ENCODE measurements at regions not wholly inside any gene's neighbourhood (a gene's known extent, or its start where the extent isn't known, plus 50 kb on each side); places are given as distances from the start of the nearest gene placed in this dataset.

DNA sequence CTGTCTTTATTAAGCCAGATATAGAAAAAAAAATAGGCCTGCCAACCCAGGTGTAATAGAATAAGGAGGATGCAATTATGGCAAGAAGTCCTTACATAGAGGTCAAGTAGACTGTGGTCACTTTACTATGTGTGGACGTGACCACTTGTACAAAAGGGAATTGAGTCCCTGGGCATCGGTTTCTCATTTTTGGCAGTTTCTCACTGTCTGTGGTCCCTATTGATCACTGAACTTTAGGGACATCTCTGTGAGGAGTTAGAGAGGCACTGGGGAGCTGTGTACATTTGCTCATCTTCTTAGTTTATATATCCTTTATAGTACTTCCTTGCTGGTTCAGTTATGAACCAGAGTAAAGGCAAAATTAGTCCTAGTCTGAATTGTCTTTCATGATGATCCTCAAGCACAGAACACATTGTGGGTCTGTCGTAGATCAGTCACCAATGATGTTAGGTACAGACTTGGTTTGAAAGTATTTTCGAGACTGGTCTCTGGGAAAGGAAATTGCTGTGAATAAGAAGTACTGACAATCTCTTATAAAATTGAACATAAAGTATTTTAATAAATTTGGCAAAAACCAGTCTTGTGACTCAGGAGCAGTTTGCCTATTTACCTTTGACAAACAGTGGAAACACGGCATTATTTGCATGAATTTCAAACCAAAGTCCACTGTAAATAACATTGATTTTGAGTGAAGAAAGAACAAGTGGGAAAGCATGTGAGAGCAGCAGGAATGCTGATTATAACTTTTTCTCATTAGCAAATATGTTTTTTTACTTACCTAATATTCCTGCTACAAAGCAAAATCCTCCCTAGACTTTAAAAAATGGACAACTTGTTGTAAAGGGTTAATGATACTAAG lies 218.9 kb upstream of the DPH6 start:
- WGBS, 2 donors, result 79 to 89% methylated on average over 5 of the region's 5 CpGs
- DNase-seq, result no peak
- intact Hi-C loops (cut with DNase I), result no loop called here

DNA sequence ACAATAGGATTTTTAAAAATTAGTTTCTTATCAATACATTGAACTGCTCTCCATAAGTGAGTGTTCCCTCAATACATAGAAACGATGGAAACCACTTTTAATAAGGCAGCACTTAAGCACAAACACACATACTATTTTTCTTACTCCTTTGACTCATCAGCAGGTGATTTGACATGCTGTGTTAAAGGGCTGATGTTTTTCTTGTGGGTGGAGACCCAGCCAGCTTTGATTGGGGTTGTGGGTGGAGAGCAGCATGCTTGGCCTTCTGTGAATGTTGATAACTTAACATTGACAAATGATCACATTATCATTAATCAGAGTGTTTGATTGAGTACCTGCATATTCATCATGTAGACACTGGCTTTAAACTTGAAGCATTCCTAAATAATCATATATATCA lies 223.0 kb upstream of the DPH6 start:
- Histone ChIP-seq H3K4me3 (no peak overlapping the region), H3K9me3 (no peaks in the 10 kb centered on the region), H3K27ac (no peak overlapping the region), H3K27me3 (no peaks in the 10 kb centered on the region), H3K36me3 (no peaks in the 10 kb centered on the region), H3K4me1 (no peaks in the 10 kb centered on the region)
- intact Hi-C loops (cut with DNase I), result no loop called here
- TF ChIP-seq EP300 (IDR thresholded peaks at IDR 0.05), result no peak
- TF ChIP-seq POLR2AphosphoS5 (IDR thresholded peaks at IDR 0.05), result no peak
- TF ChIP-seq POLR2A (IDR thresholded peaks at IDR 0.05), result no peak
- TF ChIP-seq, protein P1, sequence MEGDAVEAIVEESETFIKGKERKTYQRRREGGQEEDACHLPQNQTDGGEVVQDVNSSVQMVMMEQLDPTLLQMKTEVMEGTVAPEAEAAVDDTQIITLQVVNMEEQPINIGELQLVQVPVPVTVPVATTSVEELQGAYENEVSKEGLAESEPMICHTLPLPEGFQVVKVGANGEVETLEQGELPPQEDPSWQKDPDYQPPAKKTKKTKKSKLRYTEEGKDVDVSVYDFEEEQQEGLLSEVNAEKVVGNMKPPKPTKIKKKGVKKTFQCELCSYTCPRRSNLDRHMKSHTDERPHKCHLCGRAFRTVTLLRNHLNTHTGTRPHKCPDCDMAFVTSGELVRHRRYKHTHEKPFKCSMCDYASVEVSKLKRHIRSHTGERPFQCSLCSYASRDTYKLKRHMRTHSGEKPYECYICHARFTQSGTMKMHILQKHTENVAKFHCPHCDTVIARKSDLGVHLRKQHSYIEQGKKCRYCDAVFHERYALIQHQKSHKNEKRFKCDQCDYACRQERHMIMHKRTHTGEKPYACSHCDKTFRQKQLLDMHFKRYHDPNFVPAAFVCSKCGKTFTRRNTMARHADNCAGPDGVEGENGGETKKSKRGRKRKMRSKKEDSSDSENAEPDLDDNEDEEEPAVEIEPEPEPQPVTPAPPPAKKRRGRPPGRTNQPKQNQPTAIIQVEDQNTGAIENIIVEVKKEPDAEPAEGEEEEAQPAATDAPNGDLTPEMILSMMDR (IDR thresholded peaks at IDR 0.05), result no peak
- no peak for DNase-seq
- 39 to 81% methylated on average over 1 of the region's 1 CpG for WGBS, 2 donors

More for the DNA sequence above, 218.9 kb upstream of the DPH6 start:
- TF ChIP-seq POLR2A (IDR thresholded peaks at IDR 0.05) (no peak), POLR2AphosphoS5 (IDR thresholded peaks at IDR 0.05) (no peak), EP300 (IDR thresholded peaks at IDR 0.05) (no peak)
- TF ChIP-seq, protein P1 (IDR thresholded peaks at IDR 0.05), result no peak
- no peaks in the 10 kb centered on the region for H3K36me3 ChIP-seq
- no peaks in the 10 kb centered on the region for H3K9me3 ChIP-seq
- H3K27me3 ChIP-seq, result no peaks in the 10 kb centered on the region
- no peak overlapping the region for H3K4me3 ChIP-seq
- H3K4me1 ChIP-seq, result no peaks in the 10 kb centered on the region
- H3K27ac ChIP-seq, result no peak overlapping the region

- Histone ChIP-seq H3K27ac (no peak overlapping the region), H3K4me3 (no peak overlapping the region), H3K27me3 (no peaks in the 10 kb centered on the region), H3K36me3 (no peaks in the 10 kb centered on the region), H3K4me1 (no peaks in the 10 kb centered on the region), H3K9me3 (no peaks in the 10 kb centered on the region)
- WGBS, 2 donors, result 87 to 91% methylated on average over 2 of the region's 2 CpGs
- intact Hi-C loops (cut with DNase I), result no loop called here
- DNase-seq, result no peak
- TF ChIP-seq, protein P1 (IDR thresholded peaks at IDR 0.05), result no peak
- TF ChIP-seq POLR2AphosphoS5 (IDR thresholded peaks at IDR 0.05) (no peak), POLR2A (IDR thresholded peaks at IDR 0.05) (no peak), EP300 (IDR thresholded peaks at IDR 0.05) (no peak)
Observed at GRCh38 chr15:35769656-35770055, 223.7 kb upstream of the DPH6 start.

DNA sequence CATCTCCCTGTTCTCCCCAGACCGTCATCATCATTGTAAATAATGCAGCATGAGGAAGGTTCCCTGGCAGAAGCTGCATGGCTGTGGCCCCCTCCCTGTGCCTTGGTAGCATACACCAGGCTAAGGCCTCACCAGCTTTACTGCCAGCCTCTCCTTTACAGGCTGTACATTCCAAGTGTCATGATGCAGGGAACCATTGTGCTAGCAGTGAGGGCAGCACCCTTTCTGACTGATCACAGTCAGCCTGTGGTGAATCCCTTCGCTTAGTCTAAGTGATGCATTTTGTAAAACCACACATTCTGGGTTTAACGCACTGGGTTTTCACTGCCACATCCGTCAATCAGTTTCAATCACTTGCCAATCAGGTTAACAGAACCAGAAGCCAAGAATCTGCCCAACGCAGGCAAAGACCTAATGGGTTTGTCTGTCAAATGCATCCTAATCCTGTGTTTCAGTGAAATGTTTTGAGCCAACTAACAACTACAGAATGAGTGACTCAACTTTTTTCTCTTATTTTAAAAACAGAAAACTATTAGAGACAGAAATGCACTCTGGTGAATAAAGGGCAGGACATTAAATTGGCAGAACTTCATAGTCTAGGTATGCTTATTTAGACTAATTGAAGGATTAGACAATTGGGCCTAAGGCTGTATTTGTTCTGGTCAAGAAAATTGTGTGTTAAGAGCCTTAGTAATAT lies 225.9 kb upstream of the DPH6 start:
- Histone ChIP-seq H3K27ac (no peak overlapping the region), H3K4me3 (no peak overlapping the region), H3K9me3 (no peaks in the 10 kb centered on the region), H3K27me3 (no peaks in the 10 kb centered on the region), H3K4me1 (no peaks in the 10 kb centered on the region), H3K36me3 (no peaks in the 10 kb centered on the region)
- intact Hi-C loops (cut with DNase I), result no loop called here
- WGBS, 2 donors, result 74 to 93% methylated on average over 5 of the region's 5 CpGs
- DNase-seq, result no peak
- TF ChIP-seq, protein P1 (IDR thresholded peaks at IDR 0.05), result no peak
- TF ChIP-seq POLR2AphosphoS5 (IDR thresholded peaks at IDR 0.05) (no peak), EP300 (IDR thresholded peaks at IDR 0.05) (no peak), POLR2A (IDR thresholded peaks at IDR 0.05) (no peak)
